MM.1S (cell line): ENCODE measurements at regions not wholly inside any gene's neighbourhood (a gene's known extent, or its start where the extent isn't known, plus 50 kb on each side); places are given as distances from the start of the nearest gene placed in this dataset.

Source experiments
- EZH2 ChIP-seq: fragments of 300-600 bp; sonication (generic); optimal IDR thresholded peaks from 2 replicates; pipeline ENCODE3; 2017; ENCODE audit warnings: low read depth, mild to moderate bottlenecking, antibody characterized with exemption, low read length, mixed read lengths
- EZH2phosphoT487 ChIP-seq: fragments of 300-600 bp; sonication (generic); IDR thresholded peaks from 2 replicates; pipeline ENCODE4 v1.6.1; 2018; ENCODE audit warnings: antibody characterized with exemption, low read length
- TF ChIP-seq, protein P1 (sequence below): fragments of 300-600 bp; sonication (generic); IDR thresholded peaks from 2 replicates; pipeline ENCODE4 v1.5.1; 2016; ENCODE audit warnings: antibody characterized with exemption, low read length, mixed read lengths

DNA sequence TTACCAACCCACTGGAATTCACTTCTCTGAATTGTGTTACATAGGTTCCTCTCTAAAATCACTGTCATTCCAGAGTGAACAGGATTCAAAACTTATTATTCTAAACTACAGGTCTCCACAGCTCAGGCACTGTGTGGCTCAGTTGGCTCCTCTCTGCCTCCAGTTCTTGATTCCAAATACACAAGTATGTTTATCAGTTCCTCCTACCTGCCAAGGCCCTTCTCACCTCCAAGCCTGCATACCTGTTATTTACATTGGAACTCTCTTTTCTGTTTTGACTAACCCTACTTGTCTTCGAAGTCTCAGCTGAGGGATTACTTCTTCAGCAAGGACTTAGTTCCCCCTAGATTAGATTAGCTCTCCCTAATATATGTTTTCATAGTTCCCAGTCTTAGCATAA is 397.6 kb upstream of the TMTC1 start:
- TF ChIP-seq, protein P1, sequence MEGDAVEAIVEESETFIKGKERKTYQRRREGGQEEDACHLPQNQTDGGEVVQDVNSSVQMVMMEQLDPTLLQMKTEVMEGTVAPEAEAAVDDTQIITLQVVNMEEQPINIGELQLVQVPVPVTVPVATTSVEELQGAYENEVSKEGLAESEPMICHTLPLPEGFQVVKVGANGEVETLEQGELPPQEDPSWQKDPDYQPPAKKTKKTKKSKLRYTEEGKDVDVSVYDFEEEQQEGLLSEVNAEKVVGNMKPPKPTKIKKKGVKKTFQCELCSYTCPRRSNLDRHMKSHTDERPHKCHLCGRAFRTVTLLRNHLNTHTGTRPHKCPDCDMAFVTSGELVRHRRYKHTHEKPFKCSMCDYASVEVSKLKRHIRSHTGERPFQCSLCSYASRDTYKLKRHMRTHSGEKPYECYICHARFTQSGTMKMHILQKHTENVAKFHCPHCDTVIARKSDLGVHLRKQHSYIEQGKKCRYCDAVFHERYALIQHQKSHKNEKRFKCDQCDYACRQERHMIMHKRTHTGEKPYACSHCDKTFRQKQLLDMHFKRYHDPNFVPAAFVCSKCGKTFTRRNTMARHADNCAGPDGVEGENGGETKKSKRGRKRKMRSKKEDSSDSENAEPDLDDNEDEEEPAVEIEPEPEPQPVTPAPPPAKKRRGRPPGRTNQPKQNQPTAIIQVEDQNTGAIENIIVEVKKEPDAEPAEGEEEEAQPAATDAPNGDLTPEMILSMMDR: no peak
- TF ChIP-seq EZH2 (no peak), EZH2phosphoT487 (no peak)
